HG03520 (cell line): ENCODE measurements at regions not wholly inside any gene's neighbourhood (a gene's known extent, or its start where the extent isn't known, plus 50 kb on each side); places are given as distances from the start of the nearest gene placed in this dataset.

Experiments used
- ATAC-seq: cut with Tn5 transposase; IDR thresholded peaks from one replicate; pipeline ENCODE4 v1.9.1; 2021; ENCODE audit warnings: mild to moderate bottlenecking, moderate library complexity; ENCODE audit not compliant: unreplicated experiment

GRCh38 chr2:220506466-220506865 is 879.0 kb downstream of the SLC4A3 start:
- no peak for ATAC-seq

DNA sequence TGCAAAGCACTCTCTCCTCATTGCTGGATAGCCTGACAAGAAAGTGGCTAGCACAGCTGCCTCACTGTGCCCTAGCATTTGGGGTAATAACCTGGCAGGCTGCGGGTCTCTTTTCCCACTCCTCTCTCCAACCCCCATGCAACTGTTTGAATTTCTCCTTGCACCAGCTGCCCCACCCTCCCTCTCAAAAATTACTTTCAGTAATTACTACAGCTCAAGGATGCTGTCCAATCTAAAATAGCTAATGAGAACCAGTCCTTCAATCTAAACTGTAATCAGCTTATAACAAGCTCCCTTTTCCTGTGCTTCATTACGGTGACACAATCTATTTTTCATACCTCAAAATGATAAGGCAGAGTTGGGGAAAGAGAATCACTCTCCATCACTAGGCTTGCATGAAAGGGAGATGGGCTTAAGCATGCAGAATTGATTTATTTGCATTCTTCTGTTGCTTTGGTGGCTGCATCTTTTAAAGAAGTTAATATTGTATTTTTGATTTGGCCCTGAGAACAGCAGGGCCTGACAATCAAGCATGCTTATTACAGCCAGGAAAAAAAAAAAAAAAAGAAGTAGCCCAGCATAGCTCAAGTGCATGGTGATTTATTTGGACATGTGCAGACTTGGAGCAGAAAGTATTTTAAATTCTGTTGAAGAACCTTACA is 881.8 kb downstream of the SLC4A3 start:
- no peak for ATAC-seq

DNA sequence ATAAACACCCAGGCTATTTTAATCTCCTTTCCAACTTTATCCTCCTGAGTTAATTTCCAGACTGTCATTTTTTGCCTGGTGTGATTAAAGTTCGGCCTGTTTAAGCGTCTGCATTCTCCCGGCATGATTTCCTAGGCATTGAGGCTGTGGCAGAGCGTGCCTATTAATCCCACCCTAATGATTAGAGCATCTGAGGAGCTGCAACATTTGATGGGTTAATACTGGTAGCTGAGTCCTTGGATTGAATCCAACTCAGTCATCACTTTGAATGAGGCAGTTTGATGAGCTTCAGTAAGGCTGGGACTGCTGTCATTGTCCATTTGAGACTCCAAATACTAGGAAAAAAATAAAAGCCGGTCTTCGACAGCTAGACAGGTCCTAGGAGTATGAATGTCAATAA is 882.5 kb downstream of the SLC4A3 start:
- ATAC-seq, result no peak

GRCh38 chr2:220510668-220511067 is 883.2 kb downstream of the SLC4A3 start:
- ATAC-seq, result no peak

- no peak for ATAC-seq
These were observed 885.0 kb downstream of the SLC4A3 start for GRCh38 chr2:220512419-220512818.

DNA sequence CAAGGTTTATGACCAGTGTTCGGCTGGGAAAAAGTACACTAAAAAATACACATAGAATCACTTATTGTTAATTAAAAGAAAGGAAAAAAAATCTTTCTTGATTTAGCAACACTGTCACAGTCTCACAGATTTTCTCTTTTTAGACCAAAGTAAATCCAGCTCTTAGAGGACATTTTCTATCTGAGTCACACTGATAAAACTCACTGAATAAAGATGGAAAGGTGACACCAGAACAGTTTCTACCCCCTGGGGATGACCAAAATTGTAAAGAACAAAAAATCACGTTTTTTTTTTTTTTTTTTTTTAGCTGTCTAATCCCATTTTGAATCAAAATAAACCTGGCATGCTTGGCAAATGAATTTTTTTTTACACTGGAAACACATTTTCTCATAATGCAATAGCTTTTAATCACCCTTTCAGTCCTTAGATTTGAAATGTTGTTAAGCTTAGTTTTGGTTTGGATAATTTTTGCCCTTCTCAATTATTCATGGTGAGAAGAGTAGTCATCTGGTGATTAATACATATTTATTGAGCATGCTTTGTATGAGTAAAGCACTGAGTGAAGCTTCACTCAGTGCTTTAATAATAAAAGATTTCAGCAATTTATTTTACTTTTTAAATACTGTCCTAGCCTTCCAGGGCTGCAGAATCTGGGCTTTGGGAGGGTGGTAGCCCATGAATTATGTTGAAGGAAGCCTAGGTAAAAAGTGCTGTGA is 886.3 kb downstream of the SLC4A3 start:
- ATAC-seq, result no peak

GRCh38 chr2:220521551-220521950 is 894.1 kb downstream of the SLC4A3 start:
- no peak for ATAC-seq

DNA sequence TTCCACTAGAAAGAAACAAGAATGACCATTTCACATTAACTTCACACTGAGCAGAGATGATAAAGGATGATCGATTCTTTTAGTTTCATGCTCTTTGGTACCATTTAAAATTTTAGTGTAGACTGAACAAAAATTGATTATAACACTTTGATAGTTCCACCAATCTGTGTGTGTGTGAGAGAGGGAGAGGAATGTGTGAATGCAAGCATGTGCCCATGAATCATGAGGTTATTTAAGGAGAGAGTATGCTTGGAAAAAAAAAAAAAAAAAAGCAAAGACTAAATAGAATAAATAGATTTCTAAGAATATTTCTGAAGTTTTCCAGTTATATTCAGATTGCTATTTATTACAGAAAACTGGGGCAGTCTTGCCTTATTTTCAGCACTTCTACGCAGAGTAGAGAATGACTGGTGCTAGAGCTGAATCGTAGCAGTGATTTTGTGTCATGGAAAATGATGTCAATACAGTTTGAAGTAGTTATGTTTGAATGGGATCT is 900.8 kb downstream of the SLC4A3 start:
- ATAC-seq, result no peak

GRCh38 chr2:220531216-220531615 is 903.8 kb downstream of the SLC4A3 start:
- no peak for ATAC-seq

- ATAC-seq, result peak; percentile 99
These were observed 906.1 kb downstream of the SLC4A3 start for GRCh38 chr2:220533485-220533884.

DNA sequence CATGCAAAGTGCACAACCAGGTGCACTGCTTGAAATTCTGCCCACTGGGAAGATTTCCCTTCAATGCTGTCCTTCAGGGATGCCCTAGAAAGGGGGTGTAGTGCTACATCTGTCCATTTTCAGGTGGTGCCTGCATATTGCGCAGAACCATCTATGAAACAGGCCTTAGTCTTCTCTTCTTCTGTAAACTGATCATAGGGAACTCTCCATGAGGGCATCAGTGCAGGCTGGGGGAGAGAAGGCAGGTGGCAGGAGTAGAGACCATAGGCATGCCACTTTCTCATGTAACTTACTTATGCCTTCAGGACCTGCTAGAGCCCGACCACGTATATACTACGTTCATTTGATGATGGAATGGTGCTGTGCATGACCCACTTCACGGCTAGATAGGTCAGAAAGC is 912.1 kb downstream of the SLC4A3 start:
- no peak for ATAC-seq

DNA sequence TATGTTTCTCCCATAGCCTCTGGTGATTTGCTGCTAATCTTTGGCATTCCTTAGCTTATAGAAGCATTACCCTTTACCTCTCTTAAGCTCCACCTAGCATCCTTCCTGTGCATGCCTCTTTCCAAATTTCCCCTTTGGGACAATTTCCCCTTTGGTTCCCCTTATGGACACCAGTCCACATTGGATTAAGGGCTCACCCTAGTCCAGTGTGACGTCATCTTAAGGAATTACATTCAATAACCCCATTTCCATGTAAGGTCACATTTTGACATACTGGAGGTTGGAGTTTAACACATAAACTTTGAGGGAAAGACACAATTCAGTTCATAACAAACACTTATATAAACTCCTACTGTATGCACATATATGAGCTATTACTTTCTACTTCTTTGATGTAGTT is 916.6 kb downstream of the SLC4A3 start:
- no peak for ATAC-seq

DNA sequence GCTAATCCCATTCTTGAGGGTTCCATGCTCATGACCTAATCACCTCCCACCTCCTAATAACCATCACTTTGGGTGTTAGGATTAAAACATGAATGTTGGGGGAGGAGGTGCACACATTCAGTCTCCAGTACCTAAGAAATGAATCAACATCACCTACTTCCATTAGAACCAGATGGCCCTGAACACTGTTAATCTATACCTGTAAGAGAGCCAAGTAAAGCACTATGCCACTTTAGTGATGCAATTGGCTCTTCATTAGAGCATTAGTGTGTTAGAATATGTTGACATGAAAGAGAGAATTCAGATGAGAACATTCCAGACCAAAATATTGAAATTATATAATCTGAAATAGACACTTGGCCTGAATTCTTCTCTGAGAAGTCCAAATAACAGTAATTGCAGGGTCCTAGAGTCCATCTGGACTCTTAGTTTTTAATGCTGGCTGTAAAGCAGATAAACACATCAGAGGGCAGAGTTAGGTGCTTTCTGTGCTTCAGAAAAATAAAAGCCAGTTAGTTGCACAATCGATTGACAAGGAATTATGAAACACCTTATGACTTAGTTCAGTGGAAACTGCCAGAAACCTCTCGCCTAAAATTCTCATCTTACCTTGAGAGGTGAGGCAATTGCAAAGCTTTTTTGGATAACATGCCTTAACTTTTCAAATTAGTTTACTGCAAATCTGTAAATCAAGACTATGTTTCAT is 923.7 kb downstream of the SLC4A3 start:
- no peak for ATAC-seq

DNA sequence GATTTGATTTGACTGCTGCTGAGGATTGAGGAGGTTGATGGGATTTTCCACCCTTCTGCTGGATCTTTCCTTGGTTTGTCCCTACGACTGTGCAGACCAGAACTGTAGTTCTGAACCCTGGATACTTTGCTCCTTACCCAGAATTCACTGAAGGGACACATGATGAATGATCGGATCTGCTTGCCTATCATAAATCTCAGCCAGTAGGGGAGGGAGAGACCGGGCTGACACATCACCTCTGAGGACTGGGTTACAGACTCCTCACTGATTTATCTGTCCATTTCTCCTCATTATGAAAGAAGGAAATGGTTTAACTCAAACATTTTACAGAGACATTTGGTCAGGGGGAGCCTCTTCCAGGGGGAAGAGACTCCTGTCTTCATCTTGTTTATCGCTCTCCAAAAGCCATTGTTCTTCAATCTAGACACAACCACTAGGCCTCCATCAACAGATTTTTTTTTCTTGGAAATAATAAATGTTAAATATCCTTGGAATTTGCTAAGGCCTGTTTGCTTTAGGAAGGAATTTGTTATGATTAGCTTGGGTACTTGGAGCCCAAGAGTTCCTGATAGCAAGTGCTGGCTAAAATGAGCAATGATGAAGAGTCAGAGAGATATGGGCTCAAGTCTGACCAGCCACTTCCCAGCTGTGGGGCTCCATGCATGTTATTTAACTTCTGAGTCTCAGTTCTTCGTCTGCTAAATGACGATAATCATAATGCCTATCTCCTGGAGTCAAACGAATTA is 925.5 kb downstream of the SLC4A3 start:
- ATAC-seq, result no peak

DNA sequence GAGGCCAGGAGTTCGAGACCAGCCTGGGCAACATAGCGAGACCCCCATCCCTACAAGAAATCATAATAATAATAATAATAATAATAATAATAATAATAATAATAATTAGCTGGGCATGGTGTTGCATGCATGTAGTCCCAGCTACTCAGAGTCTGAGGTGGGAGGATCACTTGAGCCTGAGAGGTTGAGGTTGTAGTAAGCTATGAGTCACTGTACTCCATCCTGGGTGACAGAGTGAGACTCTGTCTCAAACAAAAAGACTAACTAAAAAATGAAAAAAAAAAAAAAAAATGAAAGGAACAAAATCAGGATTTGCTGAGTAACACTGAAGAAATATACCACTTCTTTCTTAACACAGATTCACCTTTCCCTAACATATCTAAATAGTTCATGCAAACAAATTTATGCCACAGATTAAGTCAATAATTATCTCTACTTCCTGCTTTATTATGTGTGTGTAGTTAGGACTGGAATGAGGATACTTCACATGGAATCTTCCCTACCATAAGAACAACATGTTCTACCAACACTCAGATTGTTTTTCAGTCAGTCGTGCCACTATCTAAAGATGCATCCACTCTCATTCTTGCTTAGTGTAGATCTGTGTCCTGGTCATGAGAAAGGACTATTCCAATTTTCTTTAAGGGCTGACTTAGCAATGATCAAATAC is 928.7 kb downstream of the SLC4A3 start:
- ATAC-seq, result no peak

DNA sequence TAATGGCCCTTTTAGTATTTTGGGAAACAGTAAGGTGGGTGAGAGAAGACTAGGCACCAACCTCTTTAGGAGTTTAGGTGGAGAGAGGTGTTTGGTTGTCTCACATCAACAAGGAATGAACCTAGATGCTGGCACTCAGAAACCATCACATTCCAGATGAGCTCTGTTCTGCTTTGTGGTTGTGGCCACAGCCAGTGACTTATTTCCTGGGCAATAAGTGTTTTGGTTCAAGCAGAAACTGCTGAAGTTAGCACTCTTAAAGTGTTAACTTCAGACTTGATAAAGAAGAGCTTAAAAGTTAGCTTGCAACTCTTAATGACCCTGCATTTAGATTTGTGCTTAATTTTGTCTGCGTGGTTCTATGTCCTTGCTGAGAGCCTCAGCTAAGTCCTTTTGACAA is 929.2 kb downstream of the SLC4A3 start:
- ATAC-seq, result no peak

DNA sequence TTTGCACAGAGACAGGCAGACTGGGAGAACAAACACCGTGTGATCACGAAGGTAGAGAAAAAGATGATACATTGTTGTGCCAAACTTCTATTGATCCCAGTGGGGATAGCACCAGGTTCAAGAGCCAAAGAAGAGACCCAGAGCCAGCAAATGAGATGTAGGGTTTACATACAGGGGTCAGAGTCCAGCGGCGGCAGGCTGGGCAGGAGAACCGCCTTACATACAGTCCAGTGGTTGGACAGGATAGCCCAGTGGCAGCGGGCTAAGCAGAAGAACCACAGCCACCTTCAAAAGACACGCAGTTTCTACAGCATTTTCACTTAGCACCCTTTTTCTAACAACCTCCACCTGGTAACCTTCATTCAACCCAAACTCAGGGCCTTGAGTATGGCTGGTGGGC is 932.8 kb downstream of the SLC4A3 start:
- no peak for ATAC-seq

GRCh38 chr2:220562375-220563140 is 935.1 kb downstream of the SLC4A3 start:
- no peak for ATAC-seq

- no peak for ATAC-seq
These were observed 940.9 kb downstream of the SLC4A3 start for GRCh38 chr2:220568296-220568695.
